ENCODE measurements at regions not wholly inside any gene's neighbourhood (a gene's known extent, or its start where the extent isn't known, plus 50 kb on each side); places are given as distances from the start of the nearest gene placed in this dataset.

GRCh38 chr12:113642216-113642615, 170.5 kb upstream of the LHX5 start:
- DNase-seq (ENCODE audit: low read depth): no peak
- no peak for TF ChIP-seq CTCF (IDR thresholded peaks at IDR 0.05; ENCODE audit: insufficient read depth, low read depth, low read length, missing control alignments)
- H3K4me3 ChIP-seq (ENCODE audit: low read depth, low read length): no peak overlapping the region

GRCh38 chr12:113641426-113642030, 169.9 kb upstream of the LHX5 start:
- no peak for TF ChIP-seq CTCF (IDR thresholded peaks at IDR 0.05; ENCODE audit: insufficient read depth, low read depth, low read length, missing control alignments)
- no peak overlapping the region for H3K4me3 ChIP-seq (ENCODE audit: low read depth, low read length)
- DNase-seq (ENCODE audit: low read depth): no peak

- TF ChIP-seq CTCF (IDR thresholded peaks at IDR 0.05; ENCODE audit: insufficient read depth, low read depth, low read length, missing control alignments): no peak
- DNase-seq (ENCODE audit: low read depth): no peak
- no peak overlapping the region for H3K4me3 ChIP-seq (ENCODE audit: low read depth, low read length)
Observed at GRCh38 chr12:113640837-113641236, 169.2 kb upstream of the LHX5 start.

- no peak overlapping the region for H3K4me3 ChIP-seq (ENCODE audit: low read depth, low read length)
- no peak for TF ChIP-seq CTCF (IDR thresholded peaks at IDR 0.05; ENCODE audit: insufficient read depth, low read depth, low read length, missing control alignments)
- no peak for DNase-seq (ENCODE audit: low read depth)
Observed at GRCh38 chr12:113639474-113639873, 167.8 kb upstream of the LHX5 start.

- no peak for DNase-seq (ENCODE audit: low read depth)
- H3K4me3 ChIP-seq (ENCODE audit: low read depth, low read length): no peak overlapping the region
- no peak for TF ChIP-seq CTCF (IDR thresholded peaks at IDR 0.05; ENCODE audit: insufficient read depth, low read depth, low read length, missing control alignments)
Observed at GRCh38 chr12:113638460-113638775, 166.7 kb upstream of the LHX5 start.

GRCh38 chr12:113634982-113635381, 163.3 kb upstream of the LHX5 start:
- TF ChIP-seq CTCF (IDR thresholded peaks at IDR 0.05; ENCODE audit: insufficient read depth, low read depth, low read length, missing control alignments): no peak
- no peak for DNase-seq (ENCODE audit: low read depth)
- H3K4me3 ChIP-seq (ENCODE audit: low read depth, low read length): no peak overlapping the region

GRCh38 chr12:113634474-113634873, 162.8 kb upstream of the LHX5 start:
- DNase-seq (ENCODE audit: low read depth): no peak

More at GRCh38 chr12:113634474-113634873, 162.8 kb upstream of the LHX5 start:
- no peak for TF ChIP-seq CTCF (IDR thresholded peaks at IDR 0.05; ENCODE audit: insufficient read depth, low read depth, low read length, missing control alignments)
- H3K4me3 ChIP-seq (ENCODE audit: low read depth, low read length): no peak overlapping the region

Data from GM12865 (cell line).